Activated CD4-positive, alpha-beta T cell treated with anti-CD3 and anti-CD28 coated beads, Interleukin-2, amount 10 ng/mL, durations not matched to agents 7 days and 5 days (primary cell): ENCODE measurements at regions not wholly inside any gene's neighbourhood (a gene's known extent, or its start where the extent isn't known, plus 50 kb on each side); places are given as distances from the start of the nearest gene placed in this dataset.

Experiments used
- CTCF ChIA-PET: fragments of 350-600 bp; sonication (Branson Sonifier 250); formaldehyde crosslinking; loops from one replicate; lab custom pipeline; 2021; ENCODE audit warnings: antibody characterized with exemption; lab: Charles Lee
- POLR2A ChIA-PET: fragments of 350-600 bp; sonication (Branson Sonifier 250); formaldehyde crosslinking; loops from one replicate; lab custom pipeline; 2021; ENCODE audit warnings: antibody characterized with exemption; lab: Charles Lee
- DNase-seq: peaks from one replicate; pipeline ENCODE4 v3.0.0-alpha.2; 2020
- H3K27ac Mint-ChIP-seq: one replicate; pipeline ENCODE4 v1.8.0; 2021; ENCODE audit warnings: mild to moderate bottlenecking, moderate library complexity, mixed read lengths
- H3K27me3 Mint-ChIP-seq: one replicate; pipeline ENCODE4 v1.8.0; 2021; ENCODE audit warnings: mixed read lengths
- H3K36me3 Mint-ChIP-seq: one replicate; pipeline ENCODE4 v1.8.0; 2021; ENCODE audit warnings: low read depth, mixed read lengths
- H3K4me1 Mint-ChIP-seq: one replicate; pipeline ENCODE4 v1.8.0; 2021; ENCODE audit warnings: mixed read lengths
- H3K4me3 Mint-ChIP-seq: one replicate; pipeline ENCODE4 v1.8.0; 2021; ENCODE audit warnings: mild to moderate bottlenecking, moderate library complexity, mixed read lengths
- H3K9me3 Mint-ChIP-seq: one replicate; pipeline ENCODE4 v1.8.0; 2021; ENCODE audit warnings: mixed read lengths

- H3K4me3 Mint-ChIP-seq, result no peak overlapping the region
- no peak overlapping the region for H3K27ac Mint-ChIP-seq
- peaks cover 16% of the 10 kb centered on the region for H3K4me1 Mint-ChIP-seq
- POLR2A ChIA-PET, result no interaction called here
- H3K9me3 Mint-ChIP-seq, result peaks cover 2% of the 10 kb centered on the region
- CTCF ChIA-PET, result interaction anchor here (0.7 kb wide), 2 partner anchors 22 to 346 kb away, joined by 3 read pairs; no protein-coding TSS in a partner anchor
- DNase-seq, result no peak
- H3K36me3 Mint-ChIP-seq, result no peaks in the 10 kb centered on the region
- no peaks in the 10 kb centered on the region for H3K27me3 Mint-ChIP-seq
Observed at GRCh38 chr6:156160795-156161165, 616.4 kb upstream of the ARID1B start.

- peaks cover 2% of the 10 kb centered on the region for H3K9me3 Mint-ChIP-seq
- DNase-seq, result no peak
- H3K4me3 Mint-ChIP-seq, result no peak overlapping the region
- CTCF ChIA-PET, result interaction anchor here (0.9 kb wide), 1 partner anchor 10 kb away, joined by 3 read pairs; no protein-coding TSS in a partner anchor
- no peak overlapping the region for H3K27ac Mint-ChIP-seq
- POLR2A ChIA-PET, result no interaction called here
- no peaks in the 10 kb centered on the region for H3K36me3 Mint-ChIP-seq
- H3K27me3 Mint-ChIP-seq, result no peaks in the 10 kb centered on the region
- H3K4me1 Mint-ChIP-seq, result peaks cover 11% of the 10 kb centered on the region
Observed at GRCh38 chr6:156160007-156160794, 617.0 kb upstream of the ARID1B start.

GRCh38 chr6:156154896-156155295 is 622.3 kb upstream of the ARID1B start:
- H3K4me1 Mint-ChIP-seq, result peaks cover 14% of the 10 kb centered on the region
- H3K9me3 Mint-ChIP-seq, result peaks cover 7% of the 10 kb centered on the region
- H3K27ac Mint-ChIP-seq, result no peak overlapping the region
- no peaks in the 10 kb centered on the region for H3K36me3 Mint-ChIP-seq
- H3K27me3 Mint-ChIP-seq, result no peaks in the 10 kb centered on the region
- ChIA-PET POLR2A (no interaction called here), CTCF (no interaction called here)
- no peak overlapping the region for H3K4me3 Mint-ChIP-seq
- DNase-seq, result no peak

GRCh38 chr6:156150391-156150790 is 626.8 kb upstream of the ARID1B start:
- ChIA-PET CTCF (interaction anchor here (0.6 to 1.4 kb wide), 5 partner anchors 9 to 355 kb away, joined by 3 to 5 read pairs (median 3); no protein-coding TSS in a partner anchor), POLR2A (no interaction called here)
- no peak for DNase-seq
- peaks cover 14% of the 10 kb centered on the region for H3K4me1 Mint-ChIP-seq
- no peak overlapping the region for H3K4me3 Mint-ChIP-seq
- H3K27me3 Mint-ChIP-seq, result no peaks in the 10 kb centered on the region
- peak overlapping the region; percentile 22 for H3K27ac Mint-ChIP-seq
- peaks cover 19% of the 10 kb centered on the region for H3K9me3 Mint-ChIP-seq
- no peaks in the 10 kb centered on the region for H3K36me3 Mint-ChIP-seq

GRCh38 chr6:156146891-156147290 is 630.3 kb upstream of the ARID1B start:
- peaks cover 7% of the 10 kb centered on the region for H3K4me1 Mint-ChIP-seq
- peaks cover 1% of the 10 kb centered on the region for H3K27me3 Mint-ChIP-seq
- H3K4me3 Mint-ChIP-seq, result no peak overlapping the region
- H3K9me3 Mint-ChIP-seq, result peaks cover 36% of the 10 kb centered on the region
- no peak overlapping the region for H3K27ac Mint-ChIP-seq
- ChIA-PET POLR2A (no interaction called here), CTCF (interaction anchor here (1.2 kb wide), 1 partner anchor 19 kb away, joined by 3 read pairs; no protein-coding TSS in a partner anchor)
- H3K36me3 Mint-ChIP-seq, result peaks cover 6% of the 10 kb centered on the region
- no peak for DNase-seq

GRCh38 chr6:156131221-156131903 is 645.8 kb upstream of the ARID1B start:
- no peak overlapping the region for H3K27ac Mint-ChIP-seq
- DNase-seq, result no peak
- no peak overlapping the region for H3K4me3 Mint-ChIP-seq
- H3K27me3 Mint-ChIP-seq, result no peaks in the 10 kb centered on the region
- H3K9me3 Mint-ChIP-seq, result peaks cover 17% of the 10 kb centered on the region
- peaks cover 4% of the 10 kb centered on the region for H3K36me3 Mint-ChIP-seq
- H3K4me1 Mint-ChIP-seq, result no peaks in the 10 kb centered on the region
- ChIA-PET POLR2A (no interaction called here), CTCF (no interaction called here)

- ChIA-PET CTCF (no interaction called here), POLR2A (no interaction called here)
- H3K4me3 Mint-ChIP-seq, result no peak overlapping the region
- no peak for DNase-seq
- H3K27me3 Mint-ChIP-seq, result no peaks in the 10 kb centered on the region
- H3K4me1 Mint-ChIP-seq, result no peaks in the 10 kb centered on the region
- H3K9me3 Mint-ChIP-seq, result peaks cover 5% of the 10 kb centered on the region
- no peaks in the 10 kb centered on the region for H3K36me3 Mint-ChIP-seq
- no peak overlapping the region for H3K27ac Mint-ChIP-seq
Observed at GRCh38 chr6:156126535-156126934, 650.6 kb upstream of the ARID1B start.

- no peak overlapping the region for H3K4me3 Mint-ChIP-seq
- no peaks in the 10 kb centered on the region for H3K27me3 Mint-ChIP-seq
- CTCF ChIA-PET, result no interaction called here
- peaks cover 5% of the 10 kb centered on the region for H3K9me3 Mint-ChIP-seq
- DNase-seq, result no peak
- no peak overlapping the region for H3K27ac Mint-ChIP-seq
- POLR2A ChIA-PET, result no interaction called here
- no peaks in the 10 kb centered on the region for H3K4me1 Mint-ChIP-seq
- H3K36me3 Mint-ChIP-seq, result no peaks in the 10 kb centered on the region
Observed at GRCh38 chr6:156125844-156126243, 651.3 kb upstream of the ARID1B start.

- Mint-ChIP-seq H3K4me3 (no peak overlapping the region), H3K27me3 (no peaks in the 10 kb centered on the region), H3K4me1 (no peaks in the 10 kb centered on the region), H3K9me3 (peaks cover 5% of the 10 kb centered on the region), H3K27ac (no peak overlapping the region), H3K36me3 (no peaks in the 10 kb centered on the region)
- DNase-seq, result no peak
- ChIA-PET CTCF (interaction anchor here (0.7 kb wide), 1 partner anchor 22 kb away, joined by 3 read pairs; no protein-coding TSS in a partner anchor), POLR2A (no interaction called here)
Observed at GRCh38 chr6:156123731-156124130, 653.4 kb upstream of the ARID1B start.

- Mint-ChIP-seq H3K4me3 (no peak overlapping the region), H3K27me3 (no peaks in the 10 kb centered on the region), H3K36me3 (no peaks in the 10 kb centered on the region), H3K4me1 (no peaks in the 10 kb centered on the region), H3K9me3 (peaks cover 5% of the 10 kb centered on the region), H3K27ac (no peak overlapping the region)
- ChIA-PET CTCF (no interaction called here), POLR2A (no interaction called here)
- DNase-seq, result no peak
Observed at GRCh38 chr6:156121973-156122372, 655.2 kb upstream of the ARID1B start.

- H3K4me3 Mint-ChIP-seq, result no peak overlapping the region
- no peaks in the 10 kb centered on the region for H3K36me3 Mint-ChIP-seq
- peaks cover 13% of the 10 kb centered on the region for H3K9me3 Mint-ChIP-seq
- no peaks in the 10 kb centered on the region for H3K27me3 Mint-ChIP-seq
- ChIA-PET CTCF (no interaction called here), POLR2A (no interaction called here)
- H3K27ac Mint-ChIP-seq, result no peak overlapping the region
- no peaks in the 10 kb centered on the region for H3K4me1 Mint-ChIP-seq
- DNase-seq, result no peak
Observed at GRCh38 chr6:156114541-156114940, 658.9 kb upstream of the NOX3 start.

GRCh38 chr6:156113631-156114030 is 658.0 kb upstream of the NOX3 start:
- CTCF ChIA-PET, result no interaction called here
- Mint-ChIP-seq H3K27ac (no peak overlapping the region), H3K4me1 (no peaks in the 10 kb centered on the region), H3K27me3 (no peaks in the 10 kb centered on the region), H3K4me3 (no peak overlapping the region), H3K36me3 (no peaks in the 10 kb centered on the region), H3K9me3 (peaks cover 13% of the 10 kb centered on the region)
- no peak for DNase-seq
- POLR2A ChIA-PET, result no interaction called here

- Mint-ChIP-seq H3K9me3 (peaks cover 12% of the 10 kb centered on the region), H3K4me3 (no peak overlapping the region), H3K4me1 (no peaks in the 10 kb centered on the region), H3K27ac (no peak overlapping the region), H3K27me3 (no peaks in the 10 kb centered on the region), H3K36me3 (no peaks in the 10 kb centered on the region)
- POLR2A ChIA-PET, result no interaction called here
- DNase-seq, result no peak
- CTCF ChIA-PET, result no interaction called here
Observed at GRCh38 chr6:156111913-156112312, 656.3 kb upstream of the NOX3 start.
